H1 (cell line): ENCODE measurements at regions not wholly inside any gene's neighbourhood (a gene's known extent, or its start where the extent isn't known, plus 50 kb on each side); places are given as distances from the start of the nearest gene placed in this dataset.

Experiments used
- EP300 ChIP-seq, 2 experiments: IDR thresholded peaks; 1 replicate in 1 of 2; 2 replicates in 1 of 2; pipeline ENCODE4 v1.6.1; 2011 to 2012; ENCODE audit warnings: low read depth in 2 of 2, low read length in 2 of 2, mild to moderate bottlenecking in 2 of 2, borderline replicate concordance in 1 of 2, inconsistent platforms in 1 of 2, moderate library complexity in 1 of 2
- GABPA ChIP-seq: IDR thresholded peaks from 2 replicates; pipeline ENCODE4 v1.6.1; 2011; ENCODE audit warnings: mild to moderate bottlenecking, low read length, moderate library complexity, borderline replicate concordance; ENCODE audit not compliant: insufficient read depth
- GTF2F1 ChIP-seq: IDR thresholded peaks from 2 replicates; pipeline ENCODE4 v1.6.1; 2012; ENCODE audit warnings: low read depth, low read length, improper control_type of control experiment, borderline replicate concordance
- PHF8 ChIP-seq: fragments of 200-600 bp; sonication (generic); conservative IDR thresholded peaks from 2 replicates; pipeline ENCODE4 v1.7.1; 2012; ENCODE audit warnings: low read depth, mild to moderate bottlenecking, inconsistent platforms, low read length, moderate library complexity
- RFX5 ChIP-seq: IDR thresholded peaks from 2 replicates; pipeline ENCODE4 v1.6.1; 2011; ENCODE audit warnings: low read depth, low read length, improper control_type of control experiment, borderline replicate concordance
- SP2 ChIP-seq: IDR thresholded peaks from 2 replicates; pipeline ENCODE4 v1.6.1; 2012; ENCODE audit warnings: mild to moderate bottlenecking, low read length, inconsistent platforms
- SRF ChIP-seq: IDR thresholded peaks from 2 replicates; pipeline ENCODE4 v1.6.1; 2011; ENCODE audit warnings: mild to moderate bottlenecking, low read depth, low read length, moderate library complexity

GRCh38 chr2:160820691-160821090, 327.1 kb upstream of the RBMS1 start (continued):
- no peak for TF ChIP-seq EP300 (IDR thresholded peaks at IDR 0.05; ENCODE audit: borderline replicate concordance in 1 of 2, low read depth in 2 of 2, low read length in 2 of 2)
- no peak for TF ChIP-seq RFX5
- TF ChIP-seq SP2: no peak
- TF ChIP-seq SRF: no peak
- TF ChIP-seq GTF2F1: no peak
- no peak for TF ChIP-seq GABPA
- TF ChIP-seq PHF8: no peak
